Spleen (tissue), 11 donors: ENCODE measurements at regions not wholly inside any gene's neighbourhood (a gene's known extent, or its start where the extent isn't known, plus 50 kb on each side); places are given as distances from the start of the nearest gene placed in this dataset.

Experiments
- DNase-seq: peaks from one replicate; pipeline ENCODE4 v3.0.0-alpha.2; 2020
- H3K27ac ChIP-seq, 8 donors: fragments of 200-600 bp; sonication (generic) in 7 of 8; 1 replicate in 4 of 8; 2 replicates in 4 of 8; pipeline versions ENCODE4 v1.5.0 to v1.8.0; 2016 to 2021; ENCODE audit warnings: inconsistent platforms in 4 of 8, mild to moderate bottlenecking in 4 of 8, moderate library complexity in 1 of 8
- H3K27me3 ChIP-seq, 7 donors: fragments of 200-600 bp; sonication (generic) in 6 of 7; replicated peaks in 1 of 7; 1 replicate in 4 of 7; 2 replicates in 3 of 7; pipeline versions ENCODE4 v1.5.0 to v1.8.0; 2016 to 2021; ENCODE audit warnings: inconsistent platforms in 3 of 7, mild to moderate bottlenecking in 1 of 7
- H3K36me3 ChIP-seq, 6 donors: fragments of 200-600 bp; sonication (generic) in 5 of 6; 1 replicate in 4 of 6; 2 replicates in 2 of 6; pipeline versions ENCODE4 v1.5.0 to v1.8.0; 2016 to 2021; ENCODE audit warnings: inconsistent platforms in 2 of 6
- H3K4me1 ChIP-seq, 6 donors: fragments of 200-600 bp; sonication (generic) in 5 of 6; 1 replicate in 3 of 6; 2 replicates in 3 of 6; pipeline versions ENCODE4 v1.5.0 to v1.8.0; 2016 to 2021; ENCODE audit warnings: inconsistent platforms in 3 of 6
- H3K4me3 ChIP-seq, 8 donors: fragments of 200-600 bp; sonication (generic) in 7 of 8; 1 replicate in 4 of 8; 2 replicates in 4 of 8; pipeline versions ENCODE4 v1.5.0 to v1.8.0; 2016 to 2021; ENCODE audit warnings: inconsistent platforms in 4 of 8, mild to moderate bottlenecking in 4 of 8, moderate library complexity in 2 of 8
- H3K9me3 ChIP-seq, 8 donors: fragments of 200-600 bp; sonication (generic) in 7 of 8; 1 replicate in 4 of 8; 2 replicates in 4 of 8; pipeline versions ENCODE4 v1.5.0 to v1.8.0; 2016 to 2021; ENCODE audit warnings: inconsistent platforms in 4 of 8
- CTCF ChIP-seq, 11 experiments: fragments of 200-600 bp in 7 of 11; fragments of 450-650 bp in 4 of 11; sonication (generic) in 4 of 11; IDR thresholded peaks in 8 of 11; conservative IDR thresholded peaks in 3 of 11; 1 replicate in 7 of 11; 2 replicates in 4 of 11; pipeline versions ENCODE4 v1.4.0 to v1.8.0; 2016 to 2021; ENCODE audit warnings: antibody characterized with exemption in 11 of 11, inconsistent platforms in 4 of 11, mild to moderate bottlenecking in 1 of 11
- POLR2A ChIP-seq, 3 donors: fragments of 450-650 bp; IDR thresholded peaks; one replicate each; pipeline ENCODE4 v1.5.1; 2017; ENCODE audit warnings: antibody characterized with exemption in 3 of 3, mild to moderate bottlenecking in 1 of 3
- POLR2AphosphoS5 ChIP-seq, 3 donors: sonication (generic); formaldehyde crosslinking; IDR thresholded peaks; one replicate each; pipeline ENCODE4 v1.5.1; 2017; ENCODE audit warnings: antibody characterized with exemption in 3 of 3
- WGBS, 5 donors: extraction: QIAGEN DNeasy Blood & Tissue Kit in 3 of 5; methylation state at CpG; one replicate each; pipeline versions ENCODE4 v1.1.5 to v1.1.7; 2013 to 2018; 5-methylcytosine and 5-hydroxymethylcytosine counted together
- intact Hi-C: fragments of 100-400 bp; cut with DNase I; formaldehyde crosslinking; loops from one replicate; pipeline ENCODE4 v1.15.0; 2023; ENCODE audit warnings: low total_unique reads
- donor health status: healthy with polysubstance abuse.
- donor health status: DM: no; HTN: no; CAD: no; lungs with moderate emphysema.
- donor health status: DM: no; HTN: no; CAD: no.
- donor health status: Bipolar disorder and iron deficiency.
- donor health status: healthy.
- donor health status: DM: no; HTN: no; CAD: no.
- donor health status: DM: yes; HTN: yes; CAD: no.

DNA sequence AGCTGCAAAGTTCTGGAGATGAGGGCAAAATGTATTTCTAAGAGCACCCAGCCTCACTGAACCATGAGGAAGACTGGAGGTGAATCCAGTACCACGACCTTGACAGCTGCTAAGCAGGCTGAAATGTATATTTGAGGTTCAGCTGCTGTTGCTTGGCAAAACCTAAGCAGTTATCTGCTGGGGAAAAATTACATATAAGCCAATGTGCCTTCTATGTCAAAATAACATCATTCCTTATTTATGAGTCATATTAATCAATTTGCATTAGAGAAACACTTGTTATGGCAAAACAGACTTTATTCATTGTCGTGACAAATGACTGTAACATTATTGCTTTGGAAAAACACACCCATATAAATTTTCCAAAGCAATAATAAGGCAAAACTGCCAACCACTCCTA lies 560.5 kb upstream of the NR5A2 start:
- WGBS, 5 donors, result 61 to 76% (median 71%) methylated on average over 2 of the region's 2 CpGs
- intact Hi-C loops, result no loop called here
- Histone ChIP-seq H3K9me3 (peaks cover 0 to 28% (median 9%) of the 10 kb centered on the region in 8 donors), H3K27me3 (no peaks in the 10 kb centered on the region), H3K4me1 (no peaks in the 10 kb centered on the region), H3K27ac (no peak overlapping the region), H3K36me3 (no peaks in the 10 kb centered on the region), H3K4me3 (no peak overlapping the region)
- TF ChIP-seq POLR2A (IDR thresholded peaks at IDR 0.05), result no peak
- TF ChIP-seq CTCF (IDR thresholded peaks at IDR 0.05 in 8 of 11, conservative IDR thresholded peaks at IDR 0.05 in 3 of 11), result no peak
- no peak for TF ChIP-seq POLR2AphosphoS5 (IDR thresholded peaks at IDR 0.05)
- no peak for DNase-seq

DNA sequence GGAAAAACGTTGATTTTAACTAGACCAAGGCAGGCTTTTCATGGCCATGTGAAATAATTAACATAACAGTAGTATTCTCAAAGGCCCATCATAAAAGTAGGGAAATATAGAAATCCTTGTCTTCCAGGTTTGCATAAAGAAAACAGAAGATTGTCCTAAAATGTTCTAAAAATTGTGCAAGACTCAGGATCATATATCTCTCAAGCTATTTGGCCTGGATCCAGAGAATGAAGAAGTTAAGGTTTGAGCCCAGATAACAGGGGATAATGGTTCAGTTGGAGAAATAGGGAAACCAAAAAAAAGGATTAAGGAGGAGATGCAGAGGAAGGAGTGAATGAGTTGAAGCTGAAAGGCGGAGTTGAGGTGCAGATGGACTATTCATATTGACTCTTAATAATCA lies 555.5 kb upstream of the NR5A2 start:
- Histone ChIP-seq H3K27me3 (no peaks in the 10 kb centered on the region), H3K9me3 (no peaks in the 10 kb centered on the region), H3K4me3 (no peak overlapping the region), H3K4me1 (no peaks in the 10 kb centered on the region), H3K36me3 (no peaks in the 10 kb centered on the region), H3K27ac (no peak overlapping the region)
- TF ChIP-seq CTCF (IDR thresholded peaks at IDR 0.05 in 8 of 11, conservative IDR thresholded peaks at IDR 0.05 in 3 of 11), result no peak
- TF ChIP-seq POLR2AphosphoS5 (IDR thresholded peaks at IDR 0.05), result no peak
- no peak for TF ChIP-seq POLR2A (IDR thresholded peaks at IDR 0.05)
- 83 to 96% (median 88%) methylated on average over 2 of the region's 2 CpGs for WGBS, 5 donors
- intact Hi-C loops, result no loop called here
- no peak for DNase-seq

DNA sequence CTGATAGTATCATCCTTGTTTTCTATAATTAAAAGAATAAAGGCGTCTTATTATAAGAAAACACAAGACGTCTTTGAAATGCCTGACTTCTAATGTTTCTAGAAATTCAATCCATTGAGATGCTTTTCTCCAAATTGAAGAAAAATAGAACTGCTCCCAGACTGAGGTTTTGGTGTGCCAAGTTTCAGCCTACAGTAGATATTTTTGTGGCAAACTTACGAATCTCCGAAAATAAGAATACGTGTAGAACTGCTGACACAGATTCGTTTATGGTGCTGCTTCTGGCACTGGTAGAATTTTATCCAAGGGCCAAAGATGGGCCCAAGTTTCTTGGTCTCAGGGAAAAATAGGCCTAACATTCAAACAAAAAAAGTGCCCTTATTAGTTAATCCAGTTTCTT lies 554.5 kb upstream of the NR5A2 start:
- Histone ChIP-seq H3K27me3 (no peaks in the 10 kb centered on the region), H3K27ac (no peak overlapping the region), H3K9me3 (no peaks in the 10 kb centered on the region), H3K4me1 (no peaks in the 10 kb centered on the region), H3K4me3 (no peak overlapping the region), H3K36me3 (no peaks in the 10 kb centered on the region)
- DNase-seq, result no peak
- 86 to 95% (median 93%) methylated on average over 6 of the region's 6 CpGs for WGBS, 5 donors
- intact Hi-C loops, result no loop called here
- no peak for TF ChIP-seq POLR2AphosphoS5 (IDR thresholded peaks at IDR 0.05)
- no peak for TF ChIP-seq CTCF (IDR thresholded peaks at IDR 0.05 in 8 of 11, conservative IDR thresholded peaks at IDR 0.05 in 3 of 11)
- TF ChIP-seq POLR2A (IDR thresholded peaks at IDR 0.05), result no peak

DNA sequence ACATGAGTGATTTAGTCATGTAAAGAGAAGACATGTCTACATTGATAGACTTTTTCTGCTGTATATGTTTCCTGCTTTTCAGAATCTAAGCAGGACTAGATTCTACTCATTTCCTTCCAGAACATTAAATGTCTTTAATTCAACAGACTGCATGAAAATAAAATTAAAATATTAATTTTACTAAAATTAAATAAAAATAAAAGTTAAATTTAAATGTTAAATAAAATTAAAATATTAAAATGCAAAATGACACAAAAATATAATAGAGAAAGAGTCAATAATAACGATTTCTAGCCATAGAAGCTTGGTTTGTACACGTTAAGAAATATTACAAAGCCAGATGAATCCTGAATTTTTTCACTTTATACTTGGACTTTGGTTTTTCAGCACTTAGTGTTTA lies 552.8 kb upstream of the NR5A2 start:
- 42 to 86% (median 75%) methylated on average over 2 of the region's 2 CpGs for WGBS, 5 donors
- no peaks in the 10 kb centered on the region for H3K27me3 ChIP-seq
- intact Hi-C loops, result no loop called here
- TF ChIP-seq POLR2AphosphoS5 (IDR thresholded peaks at IDR 0.05), result no peak
- no peak for TF ChIP-seq POLR2A (IDR thresholded peaks at IDR 0.05)
- no peak for TF ChIP-seq CTCF (IDR thresholded peaks at IDR 0.05 in 8 of 11, conservative IDR thresholded peaks at IDR 0.05 in 3 of 11)
- no peaks in the 10 kb centered on the region for H3K4me1 ChIP-seq
- H3K9me3 ChIP-seq, result no peaks in the 10 kb centered on the region
- DNase-seq, result no peak
- no peak overlapping the region for H3K4me3 ChIP-seq
- no peak overlapping the region for H3K27ac ChIP-seq
- no peaks in the 10 kb centered on the region for H3K36me3 ChIP-seq
